C4-2B (cell line): ENCODE measurements at regions not wholly inside any gene's neighbourhood (a gene's known extent, or its start where the extent isn't known, plus 50 kb on each side); places are given as distances from the start of the nearest gene placed in this dataset.

Source experiments
- ZFX ChIP-seq: fragments of 450-650 bp; IDR thresholded peaks from 2 replicates; pipeline ENCODE4 v1.6.1; 2017
- TF ChIP-seq, protein P1 (sequence below): fragments of 450-650 bp; conservative IDR thresholded peaks from 2 replicates; pipeline ENCODE4 v1.5.1; 2017; ENCODE audit warnings: mild to moderate bottlenecking

DNA sequence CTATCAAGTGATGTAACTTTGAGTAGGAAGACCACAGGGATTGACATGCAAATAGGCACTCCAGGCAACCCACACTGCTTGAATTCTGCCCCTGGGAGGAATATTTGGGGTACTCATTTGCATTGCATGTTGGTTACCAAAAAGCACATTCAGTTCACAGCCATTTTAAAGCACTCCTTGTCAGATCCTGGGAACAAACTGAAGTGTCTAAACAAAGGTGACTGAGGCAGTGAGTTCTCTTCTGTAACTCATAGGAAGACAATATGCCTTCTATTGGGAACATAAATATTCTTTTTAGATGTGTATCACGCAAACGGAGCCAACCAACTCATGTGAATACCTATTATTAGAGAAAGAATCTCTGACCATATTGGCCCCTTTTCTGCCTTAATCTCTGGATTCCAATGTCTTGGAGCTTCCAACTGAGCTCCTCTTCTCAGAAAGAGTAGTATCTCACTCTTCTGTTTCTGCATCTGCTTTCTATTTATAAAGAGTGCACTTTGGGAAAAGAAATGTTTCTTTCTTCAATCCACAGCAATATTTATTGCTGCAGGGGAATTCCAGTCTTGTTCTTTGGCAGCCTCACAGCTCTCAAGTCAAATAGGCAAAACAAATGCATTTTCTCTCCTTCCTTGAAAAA, 125.7 kb upstream of the NBEA start:
- TF ChIP-seq, protein P1, sequence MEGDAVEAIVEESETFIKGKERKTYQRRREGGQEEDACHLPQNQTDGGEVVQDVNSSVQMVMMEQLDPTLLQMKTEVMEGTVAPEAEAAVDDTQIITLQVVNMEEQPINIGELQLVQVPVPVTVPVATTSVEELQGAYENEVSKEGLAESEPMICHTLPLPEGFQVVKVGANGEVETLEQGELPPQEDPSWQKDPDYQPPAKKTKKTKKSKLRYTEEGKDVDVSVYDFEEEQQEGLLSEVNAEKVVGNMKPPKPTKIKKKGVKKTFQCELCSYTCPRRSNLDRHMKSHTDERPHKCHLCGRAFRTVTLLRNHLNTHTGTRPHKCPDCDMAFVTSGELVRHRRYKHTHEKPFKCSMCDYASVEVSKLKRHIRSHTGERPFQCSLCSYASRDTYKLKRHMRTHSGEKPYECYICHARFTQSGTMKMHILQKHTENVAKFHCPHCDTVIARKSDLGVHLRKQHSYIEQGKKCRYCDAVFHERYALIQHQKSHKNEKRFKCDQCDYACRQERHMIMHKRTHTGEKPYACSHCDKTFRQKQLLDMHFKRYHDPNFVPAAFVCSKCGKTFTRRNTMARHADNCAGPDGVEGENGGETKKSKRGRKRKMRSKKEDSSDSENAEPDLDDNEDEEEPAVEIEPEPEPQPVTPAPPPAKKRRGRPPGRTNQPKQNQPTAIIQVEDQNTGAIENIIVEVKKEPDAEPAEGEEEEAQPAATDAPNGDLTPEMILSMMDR, result no peak
- TF ChIP-seq ZFX, result no peak
